Subcutaneous abdominal adipose tissue (tissue), 5 donors: ENCODE measurements at regions not wholly inside any gene's neighbourhood (a gene's known extent, or its start where the extent isn't known, plus 50 kb on each side); places are given as distances from the start of the nearest gene placed in this dataset.

Source experiments
- H3K27ac ChIP-seq: one replicate; pipeline ENCODE4 v1.7.0; 2013; ENCODE audit warnings: low read depth, mild to moderate bottlenecking, inconsistent platforms, low read length, moderate library complexity
- H3K27me3 ChIP-seq, 5 donors: one replicate each; pipeline ENCODE4 v1.7.0; 2013; ENCODE audit warnings: low read length in 5 of 5, inconsistent platforms in 1 of 5; ENCODE audit not compliant: control insufficient read depth in 5 of 5, insufficient read depth in 4 of 5
- H3K36me3 ChIP-seq, 5 donors: one replicate each; pipeline ENCODE4 v1.7.0; 2013; ENCODE audit warnings: low read length in 5 of 5; ENCODE audit not compliant: control insufficient read depth in 5 of 5, insufficient read depth in 5 of 5
- H3K4me1 ChIP-seq, 5 donors: one replicate each; pipeline ENCODE4 v1.7.0; 2013; ENCODE audit warnings: low read length in 5 of 5, mild to moderate bottlenecking in 3 of 5, moderate library complexity in 1 of 5; ENCODE audit not compliant: control insufficient read depth in 5 of 5, insufficient read depth in 5 of 5
- H3K4me3 ChIP-seq, 5 donors: one replicate each; pipeline ENCODE4 v1.7.0; 2013; ENCODE audit warnings: low read length in 5 of 5, low read depth in 1 of 5
- H3K9ac ChIP-seq, 5 donors: one replicate each; pipeline ENCODE4 v1.7.0; 2013; ENCODE audit warnings: low read length in 5 of 5, mild to moderate bottlenecking in 4 of 5, moderate library complexity in 3 of 5
- H3K9me3 ChIP-seq, 5 donors: one replicate each; pipeline ENCODE4 v1.7.0; 2013; ENCODE audit warnings: low read length in 5 of 5; ENCODE audit not compliant: control insufficient read depth in 5 of 5
- donor health status: healthy.
- donor health status: healthy.
- donor health status: healthy.
- donor health status: healthy.
- donor health status: healthy.

DNA sequence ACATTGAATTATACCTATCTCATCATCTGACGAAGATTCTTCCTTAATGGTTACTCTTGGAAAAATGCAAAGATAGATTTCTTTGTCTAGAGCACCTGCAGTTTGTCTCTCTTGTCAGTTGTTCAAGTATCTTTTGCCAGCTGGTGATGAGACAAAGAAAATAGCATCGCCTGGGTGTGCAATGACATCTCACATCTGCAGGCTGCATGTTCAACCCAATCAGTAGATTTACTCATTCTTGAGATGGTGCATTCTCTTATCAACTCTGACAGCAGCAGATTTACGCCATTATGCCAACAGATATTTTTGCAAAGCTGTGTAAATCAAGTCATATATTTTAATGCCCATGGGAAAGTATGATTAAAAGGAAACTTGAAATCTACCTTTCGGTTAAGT lies 164.6 kb upstream of the PDGFD start:
- Histone ChIP-seq H3K9me3 (no peaks in the 10 kb centered on the region), H3K4me1 (peaks cover 0 to 9% (median 0%) of the 10 kb centered on the region in 5 donors), H3K27me3 (no peaks in the 10 kb centered on the region), H3K27ac (no peak overlapping the region), H3K36me3 (no peaks in the 10 kb centered on the region), H3K4me3 (no peak overlapping the region), H3K9ac (no peak overlapping the region)

GRCh38 chr11:104327861-104328511 lies 164.0 kb upstream of the PDGFD start:
- H3K36me3 ChIP-seq, result no peaks in the 10 kb centered on the region
- H3K4me1 ChIP-seq, result peaks cover 0 to 9% (median 0%) of the 10 kb centered on the region in 5 donors
- H3K27ac ChIP-seq, result no peak overlapping the region
- H3K9ac ChIP-seq, result no peak overlapping the region
- H3K4me3 ChIP-seq, result no peak overlapping the region
- H3K27me3 ChIP-seq, result no peaks in the 10 kb centered on the region
- H3K9me3 ChIP-seq, result no peaks in the 10 kb centered on the region

DNA sequence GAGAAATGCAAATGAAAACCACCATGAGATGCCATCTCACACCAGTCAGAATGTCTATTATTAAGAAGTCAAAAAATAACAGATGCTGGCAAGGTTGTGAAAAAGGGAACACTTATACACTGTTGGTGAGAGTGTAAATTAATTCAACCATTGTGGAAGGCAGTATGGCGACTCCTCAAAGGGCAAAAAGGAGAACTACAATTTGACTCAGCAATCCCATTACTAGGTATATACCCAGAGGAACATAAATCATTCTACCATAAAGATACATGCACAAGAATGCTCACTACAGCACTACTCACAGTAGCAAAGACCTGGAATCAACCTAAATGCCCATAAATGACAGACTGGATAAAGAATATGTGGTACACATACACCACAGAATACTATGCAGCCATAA lies 161.1 kb upstream of the PDGFD start:
- no peak overlapping the region for H3K9ac ChIP-seq
- H3K9me3 ChIP-seq, result no peaks in the 10 kb centered on the region
- no peaks in the 10 kb centered on the region for H3K36me3 ChIP-seq
- no peaks in the 10 kb centered on the region for H3K27me3 ChIP-seq
- H3K4me1 ChIP-seq, result peaks cover 0 to 9% (median 0%) of the 10 kb centered on the region in 5 donors
- no peak overlapping the region for H3K4me3 ChIP-seq
- H3K27ac ChIP-seq, result no peak overlapping the region

GRCh38 chr11:104324276-104324675 lies 160.3 kb upstream of the PDGFD start:
- H3K27ac ChIP-seq, result no peak overlapping the region
- H3K9me3 ChIP-seq, result no peaks in the 10 kb centered on the region
- no peak overlapping the region for H3K9ac ChIP-seq
- H3K36me3 ChIP-seq, result no peaks in the 10 kb centered on the region
- H3K27me3 ChIP-seq, result no peaks in the 10 kb centered on the region
- H3K4me3 ChIP-seq, result no peak overlapping the region
- peaks cover 0 to 9% (median 0%) of the 10 kb centered on the region in 5 donors for H3K4me1 ChIP-seq

- Histone ChIP-seq H3K9me3 (no peaks in the 10 kb centered on the region), H3K27ac (no peak overlapping the region), H3K36me3 (no peaks in the 10 kb centered on the region), H3K4me1 (peaks cover 0 to 9% (median 0%) of the 10 kb centered on the region in 5 donors), H3K4me3 (no peak overlapping the region), H3K9ac (no peak overlapping the region), H3K27me3 (no peaks in the 10 kb centered on the region)
Measured at GRCh38 chr11:104323841-104324240, 159.9 kb upstream of the PDGFD start.

GRCh38 chr11:104322696-104323095 lies 158.7 kb upstream of the PDGFD start:
- H3K36me3 ChIP-seq, result no peaks in the 10 kb centered on the region
- peaks cover 0 to under 1% (median 0%) of the 10 kb centered on the region in 5 donors for H3K9me3 ChIP-seq
- H3K4me1 ChIP-seq, result no peaks in the 10 kb centered on the region
- no peak overlapping the region for H3K27ac ChIP-seq
- no peaks in the 10 kb centered on the region for H3K27me3 ChIP-seq
- no peak overlapping the region for H3K4me3 ChIP-seq
- no peak overlapping the region for H3K9ac ChIP-seq

GRCh38 chr11:104320956-104321355 lies 157.0 kb upstream of the PDGFD start:
- no peak overlapping the region for H3K9ac ChIP-seq

DNA sequence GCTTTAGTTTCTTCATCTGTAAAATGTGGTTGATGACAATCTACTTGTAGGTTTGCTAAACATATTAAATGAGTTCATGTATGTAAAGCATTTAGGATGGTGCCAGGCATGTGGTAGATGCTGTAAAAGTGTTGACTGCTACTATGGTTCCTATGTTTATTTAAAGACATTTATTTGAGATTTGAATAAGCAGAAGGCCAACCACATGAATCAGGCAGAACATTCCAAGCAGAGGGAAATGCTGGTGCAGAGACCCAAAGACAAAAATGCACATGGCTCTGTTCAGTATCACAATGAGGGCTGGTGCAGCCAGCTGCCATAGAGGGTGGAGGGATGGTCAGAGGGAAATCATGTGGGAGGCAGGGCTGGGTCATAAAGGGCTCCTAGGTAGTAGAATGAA lies 156.2 kb upstream of the PDGFD start:
- Histone ChIP-seq H3K27me3 (no peaks in the 10 kb centered on the region), H3K4me3 (no peak overlapping the region), H3K36me3 (no peaks in the 10 kb centered on the region), H3K9ac (no peak overlapping the region), H3K4me1 (no peaks in the 10 kb centered on the region), H3K27ac (no peak overlapping the region), H3K9me3 (peaks cover 0 to 4% (median 0%) of the 10 kb centered on the region in 5 donors)

More at GRCh38 chr11:104320956-104321355, 157.0 kb upstream of the PDGFD start:
- no peak overlapping the region for H3K4me3 ChIP-seq
- peaks cover 0 to 4% (median 0%) of the 10 kb centered on the region in 5 donors for H3K9me3 ChIP-seq
- no peak overlapping the region for H3K27ac ChIP-seq
- no peaks in the 10 kb centered on the region for H3K4me1 ChIP-seq
- no peaks in the 10 kb centered on the region for H3K36me3 ChIP-seq
- H3K27me3 ChIP-seq, result no peaks in the 10 kb centered on the region

- no peaks in the 10 kb centered on the region for H3K4me1 ChIP-seq
- no peak overlapping the region for H3K27ac ChIP-seq
- H3K36me3 ChIP-seq, result no peaks in the 10 kb centered on the region
- peaks cover 0 to 4% (median 0%) of the 10 kb centered on the region in 5 donors for H3K9me3 ChIP-seq
- no peak overlapping the region for H3K9ac ChIP-seq
- H3K27me3 ChIP-seq, result no peaks in the 10 kb centered on the region
- no peak overlapping the region for H3K4me3 ChIP-seq
Measured at GRCh38 chr11:104319396-104319795, 155.4 kb upstream of the PDGFD start.

DNA sequence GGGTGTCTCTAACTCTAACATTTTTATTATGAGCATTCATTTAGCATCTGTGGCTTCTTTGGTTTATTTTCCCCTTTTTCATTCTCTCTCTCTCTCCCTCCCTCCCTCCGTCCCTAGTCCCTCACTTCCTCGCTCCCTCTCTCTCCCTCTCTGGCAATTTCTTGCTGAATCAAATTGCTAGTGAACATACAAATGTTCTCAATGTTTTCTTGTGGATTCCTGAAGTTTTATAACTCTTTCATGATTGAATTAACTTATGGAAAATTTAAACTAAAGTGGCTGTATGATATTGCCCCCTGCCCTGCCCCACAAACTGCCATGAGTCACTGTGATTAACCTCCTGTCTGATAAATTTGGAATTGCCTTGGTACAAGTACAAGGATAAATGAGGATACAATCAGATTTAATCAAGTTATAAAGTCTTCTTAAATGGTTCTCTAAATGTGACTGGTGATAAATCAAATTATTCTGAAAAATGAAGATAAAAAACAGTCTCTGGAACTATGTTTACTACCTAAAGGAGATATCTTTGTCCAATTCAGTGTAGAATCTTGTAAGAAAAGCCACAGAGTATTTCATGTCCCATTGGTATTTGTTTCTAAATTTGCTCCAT lies 143.0 kb upstream of the PDGFD start:
- H3K4me1 ChIP-seq, result no peaks in the 10 kb centered on the region
- no peaks in the 10 kb centered on the region for H3K27me3 ChIP-seq
- H3K9me3 ChIP-seq, result no peaks in the 10 kb centered on the region

More for the DNA sequence above, 143.0 kb upstream of the PDGFD start:
- Histone ChIP-seq H3K4me3 (no peak overlapping the region), H3K36me3 (no peaks in the 10 kb centered on the region), H3K27ac (no peak overlapping the region), H3K9ac (no peak overlapping the region)
